GM10266 (cell line): ENCODE measurements at regions not wholly inside any gene's neighbourhood (a gene's known extent, or its start where the extent isn't known, plus 50 kb on each side); places are given as distances from the start of the nearest gene placed in this dataset.

Source experiments
- DNase-seq: peaks from one replicate; pipeline ENCODE4 v3.0.0; 2012; ENCODE audit errors: extremely low spot score
- TF ChIP-seq, protein P1 (sequence below): IDR thresholded peaks from 2 replicates; pipeline ENCODE4 v1.5.1; 2012; ENCODE audit warnings: mild to moderate bottlenecking, low read depth; ENCODE audit not compliant: control insufficient read depth, insufficient read depth; ENCODE audit errors: missing control alignments

DNA sequence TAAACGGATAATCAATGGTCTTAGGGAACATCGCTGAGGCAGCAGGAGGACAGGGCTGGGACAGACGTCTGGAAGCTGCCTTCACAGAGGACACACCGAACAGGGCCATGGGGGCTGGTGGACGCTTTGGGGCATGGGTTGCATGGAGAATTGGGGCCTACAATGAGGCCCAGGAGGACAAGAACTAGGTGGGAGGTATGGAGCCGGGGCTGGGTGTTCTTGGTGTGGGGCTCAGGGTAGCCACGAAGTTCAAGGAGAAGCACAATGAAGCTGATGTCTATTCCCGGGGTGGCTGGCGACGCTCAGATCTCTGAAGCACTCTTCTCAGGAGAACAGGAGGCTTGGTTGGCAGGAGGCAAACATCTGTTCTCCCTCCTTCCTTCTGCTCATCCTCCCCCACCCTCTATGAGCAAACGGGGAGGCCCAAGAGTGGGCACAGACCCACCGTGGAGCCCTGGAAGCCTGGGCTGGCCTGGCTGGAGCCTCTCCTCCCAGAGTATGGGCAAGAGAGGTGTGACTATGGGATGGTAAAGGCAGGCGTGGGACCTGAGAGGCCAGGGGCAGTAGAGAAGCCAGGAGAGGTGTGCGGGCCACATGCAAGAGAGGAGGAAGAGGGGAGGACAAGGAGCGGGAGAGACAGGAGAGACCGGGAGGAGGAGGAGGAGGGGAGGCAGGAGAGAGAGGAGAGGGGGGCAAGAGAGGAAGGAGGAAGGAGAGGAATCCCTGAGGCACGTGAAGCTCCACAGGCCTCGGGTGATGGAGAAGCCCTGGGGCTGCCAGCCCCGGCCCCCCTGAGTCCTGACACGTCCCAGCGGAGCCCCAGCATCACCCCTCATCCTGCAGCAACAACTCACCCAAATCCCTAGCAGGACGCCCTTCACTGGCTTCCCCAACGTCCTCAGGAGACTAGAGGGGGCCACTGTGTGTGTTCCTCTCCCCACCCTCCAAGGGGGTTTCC, 159.1 kb downstream of the OLFM1 start:
- TF ChIP-seq, protein P1, sequence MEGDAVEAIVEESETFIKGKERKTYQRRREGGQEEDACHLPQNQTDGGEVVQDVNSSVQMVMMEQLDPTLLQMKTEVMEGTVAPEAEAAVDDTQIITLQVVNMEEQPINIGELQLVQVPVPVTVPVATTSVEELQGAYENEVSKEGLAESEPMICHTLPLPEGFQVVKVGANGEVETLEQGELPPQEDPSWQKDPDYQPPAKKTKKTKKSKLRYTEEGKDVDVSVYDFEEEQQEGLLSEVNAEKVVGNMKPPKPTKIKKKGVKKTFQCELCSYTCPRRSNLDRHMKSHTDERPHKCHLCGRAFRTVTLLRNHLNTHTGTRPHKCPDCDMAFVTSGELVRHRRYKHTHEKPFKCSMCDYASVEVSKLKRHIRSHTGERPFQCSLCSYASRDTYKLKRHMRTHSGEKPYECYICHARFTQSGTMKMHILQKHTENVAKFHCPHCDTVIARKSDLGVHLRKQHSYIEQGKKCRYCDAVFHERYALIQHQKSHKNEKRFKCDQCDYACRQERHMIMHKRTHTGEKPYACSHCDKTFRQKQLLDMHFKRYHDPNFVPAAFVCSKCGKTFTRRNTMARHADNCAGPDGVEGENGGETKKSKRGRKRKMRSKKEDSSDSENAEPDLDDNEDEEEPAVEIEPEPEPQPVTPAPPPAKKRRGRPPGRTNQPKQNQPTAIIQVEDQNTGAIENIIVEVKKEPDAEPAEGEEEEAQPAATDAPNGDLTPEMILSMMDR = no peak
- no peak for DNase-seq

DNA sequence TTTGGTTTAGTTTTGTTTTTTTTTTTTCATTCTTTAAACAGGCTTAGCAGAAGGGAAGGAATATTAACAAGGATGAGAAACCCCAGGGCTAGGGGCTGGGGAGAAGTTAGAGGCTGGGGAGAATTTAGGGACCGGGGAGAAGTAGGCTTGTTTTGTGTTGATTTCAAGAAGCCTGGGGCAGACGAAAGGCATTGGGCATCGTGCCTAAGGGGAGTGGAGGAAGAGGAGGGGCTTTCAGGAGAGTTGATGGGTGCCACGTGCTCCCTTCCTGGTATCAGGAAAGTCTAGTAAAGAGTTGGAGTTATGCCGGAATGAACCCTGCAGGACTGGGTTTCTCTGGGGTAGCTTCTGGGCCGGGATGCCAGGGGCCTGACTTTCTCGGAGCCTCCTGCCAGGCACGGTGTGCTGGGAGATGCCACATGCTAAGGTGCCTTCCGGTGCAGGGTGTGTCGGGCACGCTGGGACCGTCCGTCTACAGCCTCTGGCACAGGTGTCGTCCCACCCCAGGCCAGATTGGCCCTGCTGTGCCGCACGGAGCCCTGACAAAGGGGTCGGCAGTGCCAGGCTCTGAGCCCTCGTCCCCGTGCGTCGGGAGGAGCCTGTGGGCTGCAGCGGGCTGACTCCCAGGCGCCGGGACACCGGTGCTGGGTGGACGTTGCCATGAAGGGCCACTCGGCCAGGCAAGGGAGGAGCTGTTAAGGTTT, 159.9 kb downstream of the OLFM1 start:
- DNase-seq = no peak
- TF ChIP-seq, protein P1 = no peak

DNA sequence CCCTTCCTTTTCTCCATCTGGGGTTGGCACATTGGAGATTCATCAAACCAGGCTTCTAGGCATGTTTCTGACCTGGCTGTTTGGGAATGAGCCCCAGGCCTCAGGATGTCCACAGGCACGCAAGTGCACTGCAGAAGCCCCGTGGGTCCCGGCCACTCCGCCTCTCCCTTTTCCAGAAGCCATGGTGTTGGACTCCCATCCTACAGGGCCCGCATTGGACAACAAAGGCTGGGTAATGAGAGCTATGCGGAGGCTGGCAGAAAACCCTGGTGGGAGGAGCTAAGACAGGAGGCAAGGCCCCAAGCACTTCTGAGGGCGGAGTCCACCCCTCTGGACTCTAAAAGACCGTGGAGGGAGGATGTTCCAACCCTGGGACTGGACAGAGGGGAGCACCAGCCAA, 160.6 kb downstream of the OLFM1 start:
- TF ChIP-seq, protein P1 = no peak
- DNase-seq = no peak

DNA sequence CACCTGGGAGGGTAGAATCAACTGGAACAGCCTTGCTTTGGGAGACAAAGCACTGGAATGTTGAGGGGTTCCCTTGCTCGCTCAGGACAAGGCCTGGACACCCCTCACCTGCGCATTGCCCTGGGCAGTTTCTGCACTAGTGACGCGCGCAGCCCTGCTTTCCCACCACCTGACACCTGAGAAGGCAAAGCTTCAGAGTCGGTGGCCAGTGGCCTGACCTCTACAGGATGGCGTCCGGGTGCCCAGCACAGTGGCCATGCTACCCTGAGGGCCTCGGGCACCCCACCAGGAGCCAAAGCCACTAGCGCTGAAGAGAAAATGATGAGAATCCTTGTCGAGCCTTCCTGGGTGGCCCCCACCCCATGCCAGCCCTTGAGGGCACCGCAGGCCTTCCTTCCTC, 161.3 kb downstream of the OLFM1 start:
- no peak for DNase-seq
- TF ChIP-seq, protein P1 = no peak

DNA sequence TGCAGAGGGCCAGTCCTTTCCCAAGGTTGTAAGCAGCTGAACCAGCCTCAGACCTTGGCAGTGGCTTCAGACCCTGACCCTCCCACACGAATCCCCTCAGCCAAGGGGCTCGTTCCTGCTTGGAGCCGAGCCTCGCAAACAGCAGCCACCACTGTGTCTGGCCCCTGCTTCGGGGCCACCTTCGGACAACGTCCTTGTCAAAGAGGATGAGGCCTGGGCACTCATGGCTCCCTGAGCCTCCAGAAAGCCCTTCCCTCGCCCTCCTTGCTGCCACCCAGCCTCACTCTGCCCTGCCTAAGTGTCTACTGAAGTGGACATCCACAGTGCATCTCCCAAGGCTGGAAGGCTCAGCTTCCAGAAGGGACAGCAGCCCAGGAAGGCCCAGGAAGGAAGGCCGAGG, 161.7 kb downstream of the OLFM1 start:
- no peak for DNase-seq
- TF ChIP-seq, protein P1 = no peak

DNA sequence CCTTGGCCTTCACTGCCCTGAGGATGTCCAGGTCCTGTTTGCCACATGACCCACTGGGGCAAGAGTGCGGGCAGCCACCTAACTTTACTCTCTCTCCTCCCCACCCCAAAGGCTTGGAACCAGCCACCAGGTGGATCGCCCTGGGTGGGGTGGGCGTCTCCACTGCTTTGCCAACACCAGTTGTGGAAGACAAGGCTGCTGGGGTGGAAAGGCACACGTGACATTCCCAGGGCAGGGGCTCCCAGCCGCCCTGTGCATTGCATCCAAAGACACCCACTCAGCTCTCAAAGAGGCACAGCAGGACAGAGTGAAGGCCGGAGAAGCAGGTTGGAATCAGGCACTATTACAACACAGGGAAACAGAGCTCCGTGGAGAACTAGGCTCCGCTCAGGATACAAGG, 162.2 kb downstream of the OLFM1 start:
- DNase-seq = no peak

More for the DNA sequence above, 162.2 kb downstream of the OLFM1 start:
- TF ChIP-seq, protein P1 = no peak
